Limb (tissue), 2 donors: ENCODE measurements at regions not wholly inside any gene's neighbourhood (a gene's known extent, or its start where the extent isn't known, plus 50 kb on each side); places are given as distances from the start of the nearest gene placed in this dataset.

Source experiments
- DNase-seq, 2 donors: peaks; one replicate each; pipeline ENCODE4 v3.0.0-alpha.2; 2016; ENCODE audit errors: extremely low spot score in 2 of 2

- no peak for DNase-seq
Measured at GRCh38 chr5:110346893-110347358, 379.5 kb downstream of the TMEM232 start.

GRCh38 chr5:110347781-110348180, 378.7 kb downstream of the TMEM232 start:
- no peak for DNase-seq

- DNase-seq = no peak
Measured at GRCh38 chr5:110351430-110351829, 375.0 kb downstream of the TMEM232 start.

- DNase-seq = no peak
Measured at GRCh38 chr5:110354311-110354710, 372.2 kb downstream of the TMEM232 start.

- no peak for DNase-seq
Measured at GRCh38 chr5:110354915-110355644, 371.4 kb downstream of the TMEM232 start.

GRCh38 chr5:110356677-110357076, 369.8 kb downstream of the TMEM232 start:
- DNase-seq = no peak

GRCh38 chr5:110359221-110359620, 367.2 kb downstream of the TMEM232 start:
- no peak for DNase-seq

GRCh38 chr5:110361471-110361870, 365.0 kb downstream of the TMEM232 start:
- no peak for DNase-seq

- DNase-seq = no peak
Measured at GRCh38 chr5:110362261-110362660, 364.2 kb downstream of the TMEM232 start.

GRCh38 chr5:110366716-110367115, 359.8 kb downstream of the TMEM232 start:
- DNase-seq = no peak
